GM12878 (cell line): ENCODE measurements at regions not wholly inside any gene's neighbourhood (a gene's known extent, or its start where the extent isn't known, plus 50 kb on each side); places are given as distances from the start of the nearest gene placed in this dataset.

Source experiments
- ATAC-seq: fragments of 200-7000 bp; cut with Tn5 transposase; 3 replicates; pipeline ENCODE4 v1.9.1; 2020; ENCODE audit warnings: mild to moderate bottlenecking, moderate library complexity
- BruUV-seq: library from RNA; stranded (reverse); fragments of 400-500 nt; replicated peaks from 2 replicates; lab custom pipeline; 2021; lab: Mats Ljungman, UMichigan
- CTCF ChIA-PET: fragments of 300-600 bp; sonication (Branson Sonifier 250); formaldehyde crosslinking; extraction: SDS; loops from one replicate; lab custom pipeline; 2021; ENCODE audit warnings: inconsistent platforms; lab: Yijun Ruan, JAX
- POLR2A ChIA-PET: fragments of 350-600 bp; formaldehyde crosslinking; extraction: SDS; loops from one replicate; lab custom pipeline; 2021; ENCODE audit warnings: inconsistent platforms; lab: Charles Lee
- RAD21 ChIA-PET: fragments of 300-600 bp; sonication (Branson Sonifier 250); formaldehyde crosslinking; loops from one replicate; lab custom pipeline; 2023; ENCODE audit warnings: antibody characterized with exemption; ENCODE audit not compliant: unreplicated experiment; lab: Charles Lee
- SMC1A ChIA-PET: fragments of 300-600 bp; sonication (Branson Sonifier 250); formaldehyde crosslinking; loops from one replicate; lab custom pipeline; 2023; ENCODE audit not compliant: unreplicated experiment, uncharacterized antibody; lab: Charles Lee
- DNase-seq: peaks from one replicate; pipeline ENCODE4 v3.0.0-alpha.2; 2011; ENCODE audit warnings: low read depth, low spot score
- FAIRE-seq: peaks from 3 replicates; lab custom pipeline; 2011; peaks lifted over from hg19 to GRCh38; lab: Jason Lieb, UNC
- H2AFZ ChIP-seq: 2 replicates; pipeline ENCODE4 v1.6.0; 2011; ENCODE audit warnings: low read depth, low read length, control low read depth; ENCODE audit not compliant: control insufficient read depth
- H3K27ac ChIP-seq: 2 replicates; pipeline ENCODE4 v1.5.1; 2011; ENCODE audit warnings: control low read depth; ENCODE audit not compliant: control insufficient read depth, insufficient read depth
- H3K27me3 ChIP-seq, 2 experiments: replicated peaks in 1 of 2; 2 replicates each; pipeline versions ENCODE4 v1.6.0 to v1.6.1; 2011; ENCODE audit warnings: low read length in 1 of 2; ENCODE audit not compliant: control insufficient read depth in 2 of 2, insufficient read depth in 2 of 2
- H3K36me3 ChIP-seq, 2 experiments: 2 replicates each; pipeline ENCODE4 v1.5.1; 2011; ENCODE audit warnings: low read length in 1 of 2; ENCODE audit not compliant: control insufficient read depth in 2 of 2, insufficient read depth in 2 of 2
- H3K4me1 ChIP-seq: 2 replicates; pipeline ENCODE4 v1.6.1; 2011; ENCODE audit warnings: mild to moderate bottlenecking, low read length, moderate library complexity, mixed read lengths; ENCODE audit not compliant: control insufficient read depth, insufficient read depth
- H3K4me2 ChIP-seq: 2 replicates; pipeline ENCODE4 v1.6.0; 2011; ENCODE audit warnings: control low read depth; ENCODE audit not compliant: control insufficient read depth, insufficient read depth
- H3K4me3 ChIP-seq: fragments of 200-600 bp; sonication (generic); 2 replicates; pipeline ENCODE4 v1.5.1; 2016
- H3K79me2 ChIP-seq: 2 replicates; pipeline ENCODE4 v1.6.0; 2011; ENCODE audit warnings: low read length; ENCODE audit not compliant: control insufficient read depth, insufficient read depth
- H3K9ac ChIP-seq: 2 replicates; pipeline ENCODE4 v1.8.0; 2011; ENCODE audit warnings: low read length, control low read depth, mixed read lengths; ENCODE audit not compliant: control insufficient read depth, insufficient read depth
- H3K9me3 ChIP-seq: replicated peaks from 3 replicates; pipeline ENCODE4 v1.5.1; 2011; ENCODE audit warnings: mild to moderate bottlenecking, low read length; ENCODE audit not compliant: control insufficient read depth, insufficient read depth
- H4K20me1 ChIP-seq: 2 replicates; pipeline ENCODE4 v1.6.0; 2011; ENCODE audit not compliant: control insufficient read depth, insufficient read depth
- IKZF1 ChIP-seq: fragments of 450-650 bp; conservative IDR thresholded peaks from 2 replicates; pipeline ENCODE4 v1.6.1; 2017; ENCODE audit warnings: antibody characterized with exemption, mild to moderate bottlenecking
- RELA ChIP-seq: fragments of 450-650 bp; IDR thresholded peaks from 2 replicates; pipeline ENCODE4 v1.8.0; 2014; ENCODE audit warnings: borderline replicate concordance; ENCODE audit not compliant: partially characterized antibody
- TCF12 ChIP-seq: IDR thresholded peaks from 2 replicates; pipeline ENCODE4 v1.6.1; 2011; ENCODE audit warnings: low read depth, mild to moderate bottlenecking, low read length
- WGBS: methylation state at CpG from one replicate; pipeline ENCODE4 v1.1.6; 2016; ENCODE audit warnings: low lambda C conversion rate; ENCODE audit not compliant: insufficient replicate concordance, insufficient coverage; ENCODE audit errors: missing lambda C conversion rate; 5-methylcytosine and 5-hydroxymethylcytosine counted together
- in situ Hi-C: fragments of 300-500 bp; cut with MboI; formaldehyde crosslinking; loops from 9 replicates; pipeline ENCODE4 v1.14.3; 2018; ENCODE audit warnings: mixed read lengths
- intact Hi-C: fragments of 100-400 bp; cut with micrococcal nuclease; formaldehyde crosslinking; loops from one replicate; pipeline ENCODE4 v1.14.2; 2022; ENCODE audit not compliant: unreplicated experiment

DNA sequence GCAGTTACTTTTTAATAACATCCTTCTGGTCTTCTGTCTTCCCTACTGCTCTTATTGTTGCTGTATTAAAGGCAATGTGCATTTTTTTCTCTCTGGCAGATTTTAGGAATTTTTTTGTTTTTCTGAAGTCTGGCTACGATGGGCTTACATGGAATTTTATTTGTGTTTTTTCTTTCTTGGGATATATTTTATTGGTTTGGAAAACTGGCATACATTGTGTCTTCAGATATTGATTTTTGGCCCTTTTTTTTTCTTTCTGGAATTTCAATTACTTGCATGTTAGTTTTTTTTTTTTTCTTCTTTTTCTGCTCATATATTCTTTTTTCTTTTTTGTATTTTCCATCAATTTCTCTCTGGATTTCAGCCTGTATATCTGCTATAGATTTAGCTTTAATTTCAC, 442.1 kb upstream of the TRIB2 start:
- no peak for ATAC-seq
- Histone ChIP-seq H2AFZ (no peak overlapping the region), H3K27me3 (no peaks in the 10 kb centered on the region), H3K9ac (no peak overlapping the region), H3K4me1 (peaks cover 9% of the 10 kb centered on the region), H3K79me2 (no peaks in the 10 kb centered on the region), H3K4me2 (no peak overlapping the region), H3K4me3 (no peak overlapping the region), H4K20me1 (no peaks in the 10 kb centered on the region), H3K36me3 (no peaks in the 10 kb centered on the region), H3K27ac (no peak overlapping the region), H3K9me3 (no peaks in the 10 kb centered on the region; the same call in 2 of the 3 replicates)
- WGBS = 37% methylated on average over 1 of the region's 1 CpG
- in situ Hi-C loops (no loop called here), intact Hi-C loops (loop anchor here (5.0 kb wide), 1 partner anchor 447 kb away; no protein-coding TSS in a partner anchor)
- FAIRE-seq = no peak
- RAD21 ChIA-PET = interaction anchor here (0.7 kb wide), 1 partner anchor 172 kb away, joined by 4 read pairs; no protein-coding TSS in a partner anchor
- SMC1A ChIA-PET = no interaction called here
- no peak for DNase-seq
- BruUV-seq = no TSS peak
- CTCF ChIA-PET = interaction anchor here (0.9 kb wide), 1 partner anchor 21 kb away, joined by 3 read pairs; no protein-coding TSS in a partner anchor
- no peak for TF ChIP-seq IKZF1
- TF ChIP-seq, all 136 proteins: peak for 0
- POLR2A ChIA-PET = no interaction called here

DNA sequence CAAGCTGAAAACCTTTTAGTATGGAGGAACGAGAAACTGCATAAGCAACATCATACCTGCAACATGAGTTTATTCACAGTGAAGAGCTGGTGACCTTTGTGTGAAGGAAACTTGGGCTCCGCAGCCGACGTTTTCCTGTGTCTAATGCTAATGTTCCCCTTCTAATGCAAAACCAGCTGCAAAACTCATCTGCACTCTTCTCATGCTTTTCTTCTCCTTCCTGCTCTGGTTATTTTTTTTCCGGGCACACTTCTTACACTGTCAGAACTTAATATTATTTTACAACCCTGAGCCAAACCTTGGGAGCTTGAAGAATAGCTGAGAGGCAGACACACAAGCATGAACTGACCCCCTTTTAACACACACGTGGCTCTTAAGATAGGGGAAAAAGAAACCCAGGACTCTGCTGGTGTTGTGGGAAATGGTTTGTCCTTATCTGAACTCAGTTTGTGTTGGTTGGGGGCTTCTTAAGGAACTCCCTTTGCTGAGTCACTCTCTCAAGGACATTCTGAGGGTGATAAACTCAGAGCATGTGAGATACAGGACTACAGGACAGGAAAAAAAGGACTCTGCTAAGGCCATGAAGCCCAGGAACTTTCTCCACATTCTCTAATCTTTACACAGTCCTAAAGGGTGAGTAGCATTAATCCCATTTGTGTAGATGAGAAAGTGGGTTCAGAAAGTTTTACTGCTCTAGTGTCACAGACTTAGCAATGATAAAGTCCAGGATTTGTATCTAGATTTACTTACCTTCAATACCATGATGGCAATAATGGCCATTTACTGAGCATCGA, 439.3 kb upstream of the TRIB2 start:
- ChIA-PET SMC1A (interaction anchor here (0.7 to 2.1 kb wide), 3 partner anchors 16 to 219 kb away, joined by 3 to 6 read pairs (median 3); no protein-coding TSS in a partner anchor), CTCF (interaction anchor here (0.6 to 1.0 kb wide), 2 partner anchors 11 to 485 kb away, joined by 3 to 4 read pairs; no protein-coding TSS in a partner anchor), RAD21 (no interaction called here), POLR2A (no interaction called here)
- DNase-seq = no peak
- TF ChIP-seq TCF12 (no peak), RELA (no peak)
- no peak overlapping the region for H3K4me3 ChIP-seq
- peaks cover 6% of the 10 kb centered on the region; the same call in 1 of the 2 replicates for H3K4me1 ChIP-seq
- H2AFZ ChIP-seq = no peak overlapping the region
- no peaks in the 10 kb centered on the region; the same call in 2 of the 3 replicates for H3K9me3 ChIP-seq
- no peaks in the 10 kb centered on the region for H3K79me2 ChIP-seq
- H3K27me3 ChIP-seq = no peaks in the 10 kb centered on the region
- H4K20me1 ChIP-seq = no peaks in the 10 kb centered on the region
- H3K36me3 ChIP-seq = no peaks in the 10 kb centered on the region
- ATAC-seq = no peak
- H3K27ac ChIP-seq = no peak overlapping the region
- intact Hi-C loops (no loop called here), in situ Hi-C loops (loop anchor here (25.0 kb wide), 1 partner anchor 440 kb away; no protein-coding TSS in a partner anchor)
- no TSS peak for BruUV-seq
- 89% methylated on average over 7 of the region's 7 CpGs for WGBS
- no peak overlapping the region for H3K9ac ChIP-seq
- H3K4me2 ChIP-seq = no peak overlapping the region
- FAIRE-seq = peak; percentile 7
